Liver (tissue), 3 donors: ENCODE measurements at regions not wholly inside any gene's neighbourhood (a gene's known extent, or its start where the extent isn't known, plus 50 kb on each side); places are given as distances from the start of the nearest gene placed in this dataset.

Source experiments
- CTCF ChIP-seq: fragments of 150-350 bp; IDR thresholded peaks from 2 replicates; pipeline ENCODE4 v1.5.1; 2017; ENCODE audit warnings: improper control_type of control experiment, low read depth, low read length; ENCODE audit not compliant: missing input control
- HNF4G ChIP-seq: IDR thresholded peaks from 2 replicates; pipeline ENCODE4 v1.6.1; 2016; ENCODE audit warnings: antibody characterized with exemption
- RAD21 ChIP-seq, 2 donors: IDR thresholded peaks; 2 replicates each; pipeline ENCODE4 v1.6.1; 2016; ENCODE audit warnings: antibody characterized with exemption in 2 of 2, mild to moderate bottlenecking in 2 of 2
- TF ChIP-seq, protein P1 (sequence below): IDR thresholded peaks from 2 replicates; pipeline ENCODE4 v1.6.1; 2016; ENCODE audit warnings: antibody characterized with exemption
- donor health status: healthy.
- donor health status: healthy.

DNA sequence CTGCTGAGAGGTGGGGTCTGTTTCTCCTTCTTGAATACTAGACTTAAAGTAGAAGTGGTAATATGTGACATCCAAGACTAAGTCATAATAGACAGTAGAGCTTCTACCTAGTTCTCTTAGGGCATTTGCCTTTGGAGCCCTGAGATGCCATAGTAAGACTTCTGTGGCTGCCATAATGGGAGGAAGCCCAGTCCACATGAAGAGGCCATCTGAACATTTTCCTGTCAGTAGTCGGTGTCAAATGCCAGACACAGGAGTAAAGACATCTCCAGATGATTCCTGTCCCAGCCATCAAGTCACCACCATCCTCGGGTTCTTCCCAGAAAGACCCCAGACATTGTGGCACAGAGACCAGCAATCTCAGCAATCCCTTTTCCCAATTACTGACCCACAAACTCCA is 58.1 kb upstream of the IRX6 start:
- no peak for TF ChIP-seq CTCF
- no peak for TF ChIP-seq RAD21 (IDR thresholded peaks at IDR 0.05)
- no peak for TF ChIP-seq HNF4G
- TF ChIP-seq, protein P1, sequence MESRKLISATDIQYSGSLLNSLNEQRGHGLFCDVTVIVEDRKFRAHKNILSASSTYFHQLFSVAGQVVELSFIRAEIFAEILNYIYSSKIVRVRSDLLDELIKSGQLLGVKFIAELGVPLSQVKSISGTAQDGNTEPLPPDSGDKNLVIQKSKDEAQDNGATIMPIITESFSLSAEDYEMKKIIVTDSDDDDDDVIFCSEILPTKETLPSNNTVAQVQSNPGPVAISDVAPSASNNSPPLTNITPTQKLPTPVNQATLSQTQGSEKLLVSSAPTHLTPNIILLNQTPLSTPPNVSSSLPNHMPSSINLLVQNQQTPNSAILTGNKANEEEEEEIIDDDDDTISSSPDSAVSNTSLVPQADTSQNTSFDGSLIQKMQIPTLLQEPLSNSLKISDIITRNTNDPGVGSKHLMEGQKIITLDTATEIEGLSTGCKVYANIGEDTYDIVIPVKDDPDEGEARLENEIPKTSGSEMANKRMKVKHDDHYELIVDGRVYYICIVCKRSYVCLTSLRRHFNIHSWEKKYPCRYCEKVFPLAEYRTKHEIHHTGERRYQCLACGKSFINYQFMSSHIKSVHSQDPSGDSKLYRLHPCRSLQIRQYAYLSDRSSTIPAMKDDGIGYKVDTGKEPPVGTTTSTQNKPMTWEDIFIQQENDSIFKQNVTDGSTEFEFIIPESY: no peak
